ENCODE measurements at regions not wholly inside any gene's neighbourhood (a gene's known extent, or its start where the extent isn't known, plus 50 kb on each side); places are given as distances from the start of the nearest gene placed in this dataset.

DNA sequence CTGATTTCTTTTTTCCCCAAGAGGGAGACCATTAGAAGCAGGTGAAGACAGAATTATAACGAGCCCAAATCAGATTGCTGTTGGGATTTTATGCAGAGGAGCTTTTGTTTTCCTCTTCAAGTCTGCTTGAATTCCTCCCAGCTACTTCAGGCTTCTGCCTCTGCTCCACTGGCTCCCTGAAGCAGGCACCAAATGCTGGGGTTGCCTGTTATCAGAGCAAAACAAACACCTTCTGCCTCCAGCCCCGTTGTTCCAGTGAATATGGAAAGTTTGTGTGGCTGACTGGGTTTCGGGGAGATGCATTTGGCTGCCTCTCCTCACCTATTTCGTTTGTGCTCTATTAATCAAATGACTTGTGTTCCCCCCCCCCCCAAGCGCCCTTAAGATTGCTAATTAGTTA is 209.2 kb downstream of the URB2 start:
- H3K9me2 ChIP-seq (ENCODE audit: insufficient read depth, low read length), result no peaks in the 10 kb centered on the region
- no peaks in the 10 kb centered on the region for H3F3A ChIP-seq (ENCODE audit: insufficient read depth, low read length, poor library complexity, severe bottlenecking)
- no peak overlapping the region for H3K4me3 ChIP-seq (ENCODE audit: low read length)
- no peak overlapping the region for H3K4me2 ChIP-seq (ENCODE audit: low read length)
- H3K27ac ChIP-seq (ENCODE audit: low read length), result no peak overlapping the region
- no peaks in the 10 kb centered on the region for H3K27me3 ChIP-seq (ENCODE audit: insufficient read depth, low read depth, low read length)
- no peaks in the 10 kb centered on the region for H3K9me3 ChIP-seq (ENCODE audit: low read length)
- no peaks in the 10 kb centered on the region for H4K20me1 ChIP-seq (ENCODE audit: insufficient read depth)
- no peak overlapping the region for H2AFZ ChIP-seq (ENCODE audit: low read depth, low read length)
- H3K9ac ChIP-seq (ENCODE audit: low read length), result no peak overlapping the region
- H3K36me3 ChIP-seq (ENCODE audit: insufficient read depth, low read length), result no peaks in the 10 kb centered on the region
- TF ChIP-seq RAD21 (conservative IDR thresholded peaks at IDR 0.05) (no peak), EZH2 (IDR thresholded peaks at IDR 0.05; ENCODE audit: borderline replicate concordance, insufficient read depth, low read length, poor library complexity, severe bottlenecking) (no peak), SMC3 (conservative IDR thresholded peaks at IDR 0.05; ENCODE audit: poor library complexity) (no peak), POLR2AphosphoS5 (IDR thresholded peaks at IDR 0.05) (no peak), TAF1 (IDR thresholded peaks at IDR 0.05; ENCODE audit: low read depth) (no peak), MXI1 (conservative IDR thresholded peaks at IDR 0.05; ENCODE audit: poor library complexity, severe bottlenecking) (no peak), EP300 (conservative IDR thresholded peaks at IDR 0.05; ENCODE audit: poor library complexity, severe bottlenecking) (no peak)
- TF ChIP-seq, protein P1, sequence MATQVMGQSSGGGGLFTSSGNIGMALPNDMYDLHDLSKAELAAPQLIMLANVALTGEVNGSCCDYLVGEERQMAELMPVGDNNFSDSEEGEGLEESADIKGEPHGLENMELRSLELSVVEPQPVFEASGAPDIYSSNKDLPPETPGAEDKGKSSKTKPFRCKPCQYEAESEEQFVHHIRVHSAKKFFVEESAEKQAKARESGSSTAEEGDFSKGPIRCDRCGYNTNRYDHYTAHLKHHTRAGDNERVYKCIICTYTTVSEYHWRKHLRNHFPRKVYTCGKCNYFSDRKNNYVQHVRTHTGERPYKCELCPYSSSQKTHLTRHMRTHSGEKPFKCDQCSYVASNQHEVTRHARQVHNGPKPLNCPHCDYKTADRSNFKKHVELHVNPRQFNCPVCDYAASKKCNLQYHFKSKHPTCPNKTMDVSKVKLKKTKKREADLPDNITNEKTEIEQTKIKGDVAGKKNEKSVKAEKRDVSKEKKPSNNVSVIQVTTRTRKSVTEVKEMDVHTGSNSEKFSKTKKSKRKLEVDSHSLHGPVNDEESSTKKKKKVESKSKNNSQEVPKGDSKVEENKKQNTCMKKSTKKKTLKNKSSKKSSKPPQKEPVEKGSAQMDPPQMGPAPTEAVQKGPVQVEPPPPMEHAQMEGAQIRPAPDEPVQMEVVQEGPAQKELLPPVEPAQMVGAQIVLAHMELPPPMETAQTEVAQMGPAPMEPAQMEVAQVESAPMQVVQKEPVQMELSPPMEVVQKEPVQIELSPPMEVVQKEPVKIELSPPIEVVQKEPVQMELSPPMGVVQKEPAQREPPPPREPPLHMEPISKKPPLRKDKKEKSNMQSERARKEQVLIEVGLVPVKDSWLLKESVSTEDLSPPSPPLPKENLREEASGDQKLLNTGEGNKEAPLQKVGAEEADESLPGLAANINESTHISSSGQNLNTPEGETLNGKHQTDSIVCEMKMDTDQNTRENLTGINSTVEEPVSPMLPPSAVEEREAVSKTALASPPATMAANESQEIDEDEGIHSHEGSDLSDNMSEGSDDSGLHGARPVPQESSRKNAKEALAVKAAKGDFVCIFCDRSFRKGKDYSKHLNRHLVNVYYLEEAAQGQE (IDR thresholded peaks at IDR 0.05; ENCODE audit: borderline replicate concordance), result no peak
- TF ChIP-seq, protein P2, sequence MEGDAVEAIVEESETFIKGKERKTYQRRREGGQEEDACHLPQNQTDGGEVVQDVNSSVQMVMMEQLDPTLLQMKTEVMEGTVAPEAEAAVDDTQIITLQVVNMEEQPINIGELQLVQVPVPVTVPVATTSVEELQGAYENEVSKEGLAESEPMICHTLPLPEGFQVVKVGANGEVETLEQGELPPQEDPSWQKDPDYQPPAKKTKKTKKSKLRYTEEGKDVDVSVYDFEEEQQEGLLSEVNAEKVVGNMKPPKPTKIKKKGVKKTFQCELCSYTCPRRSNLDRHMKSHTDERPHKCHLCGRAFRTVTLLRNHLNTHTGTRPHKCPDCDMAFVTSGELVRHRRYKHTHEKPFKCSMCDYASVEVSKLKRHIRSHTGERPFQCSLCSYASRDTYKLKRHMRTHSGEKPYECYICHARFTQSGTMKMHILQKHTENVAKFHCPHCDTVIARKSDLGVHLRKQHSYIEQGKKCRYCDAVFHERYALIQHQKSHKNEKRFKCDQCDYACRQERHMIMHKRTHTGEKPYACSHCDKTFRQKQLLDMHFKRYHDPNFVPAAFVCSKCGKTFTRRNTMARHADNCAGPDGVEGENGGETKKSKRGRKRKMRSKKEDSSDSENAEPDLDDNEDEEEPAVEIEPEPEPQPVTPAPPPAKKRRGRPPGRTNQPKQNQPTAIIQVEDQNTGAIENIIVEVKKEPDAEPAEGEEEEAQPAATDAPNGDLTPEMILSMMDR (IDR thresholded peaks at IDR 0.05; ENCODE audit: poor library complexity, severe bottlenecking), result no peak
- H3K79me2 ChIP-seq (replicated peaks; ENCODE audit: insufficient read depth, low read length), result no peaks in the 10 kb centered on the region

DNA sequence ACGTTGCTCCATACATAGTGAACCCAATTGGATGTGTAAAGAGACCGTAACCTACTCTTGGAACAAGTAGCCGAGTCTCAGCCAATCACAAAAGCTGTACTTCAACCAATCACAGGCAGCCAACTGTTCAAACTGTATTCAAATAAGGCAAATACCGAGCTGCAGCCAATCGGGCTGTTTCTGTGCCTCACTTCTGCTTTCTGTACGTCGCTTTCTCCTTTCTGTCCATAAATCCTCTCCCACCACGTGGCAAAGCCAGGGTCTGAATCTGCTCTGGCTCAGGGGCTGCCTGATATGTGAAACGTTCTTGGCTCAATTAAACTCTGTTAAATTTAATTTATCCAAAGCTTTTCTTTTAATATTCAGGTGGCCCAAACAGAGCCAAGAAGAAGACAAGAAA is 210.3 kb downstream of the URB2 start:
- Histone ChIP-seq H3K27me3 (ENCODE audit: insufficient read depth, low read depth, low read length) (no peaks in the 10 kb centered on the region), H2AFZ (ENCODE audit: low read depth, low read length) (no peak overlapping the region), H3K4me2 (ENCODE audit: low read length) (no peak overlapping the region), H3K9me2 (ENCODE audit: insufficient read depth, low read length) (no peaks in the 10 kb centered on the region), H3F3A (ENCODE audit: insufficient read depth, low read length, poor library complexity, severe bottlenecking) (no peaks in the 10 kb centered on the region), H3K4me3 (ENCODE audit: low read length) (no peak overlapping the region), H3K27ac (ENCODE audit: low read length) (no peak overlapping the region), H3K36me3 (ENCODE audit: insufficient read depth, low read length) (no peaks in the 10 kb centered on the region), H4K20me1 (ENCODE audit: insufficient read depth) (no peaks in the 10 kb centered on the region), H3K9ac (ENCODE audit: low read length) (no peak overlapping the region), H3K79me2 (replicated peaks; ENCODE audit: insufficient read depth, low read length) (no peaks in the 10 kb centered on the region), H3K9me3 (ENCODE audit: low read length) (no peaks in the 10 kb centered on the region)
- TF ChIP-seq MXI1 (conservative IDR thresholded peaks at IDR 0.05; ENCODE audit: poor library complexity, severe bottlenecking), result no peak
- TF ChIP-seq EZH2 (IDR thresholded peaks at IDR 0.05; ENCODE audit: borderline replicate concordance, insufficient read depth, low read length, poor library complexity, severe bottlenecking), result no peak
- TF ChIP-seq, protein P2 (IDR thresholded peaks at IDR 0.05; ENCODE audit: poor library complexity, severe bottlenecking), result no peak
- TF ChIP-seq RAD21 (conservative IDR thresholded peaks at IDR 0.05), result no peak
- no peak for TF ChIP-seq EP300 (conservative IDR thresholded peaks at IDR 0.05; ENCODE audit: poor library complexity, severe bottlenecking)
- no peak for TF ChIP-seq TAF1 (IDR thresholded peaks at IDR 0.05; ENCODE audit: low read depth)
- TF ChIP-seq SMC3 (conservative IDR thresholded peaks at IDR 0.05; ENCODE audit: poor library complexity), result no peak
- TF ChIP-seq POLR2AphosphoS5 (IDR thresholded peaks at IDR 0.05), result no peak
- TF ChIP-seq, protein P1 (IDR thresholded peaks at IDR 0.05; ENCODE audit: borderline replicate concordance), result no peak
